ENCODE measurements at regions not wholly inside any gene's neighbourhood (a gene's known extent, or its start where the extent isn't known, plus 50 kb on each side); places are given as distances from the start of the nearest gene placed in this dataset.

- TF ChIP-seq TEAD4 (IDR thresholded peaks at IDR 0.05) (no peak), RAD21 (IDR thresholded peaks at IDR 0.05; ENCODE audit: low read depth) (no peak), NFIC (IDR thresholded peaks at IDR 0.05) (no peak), CEBPB (IDR thresholded peaks at IDR 0.05) (no peak), EGR1 (IDR thresholded peaks at IDR 0.05) (no peak), TAF1 (IDR thresholded peaks at IDR 0.05; ENCODE audit: low read depth) (no peak)
- TF ChIP-seq, protein P1, sequence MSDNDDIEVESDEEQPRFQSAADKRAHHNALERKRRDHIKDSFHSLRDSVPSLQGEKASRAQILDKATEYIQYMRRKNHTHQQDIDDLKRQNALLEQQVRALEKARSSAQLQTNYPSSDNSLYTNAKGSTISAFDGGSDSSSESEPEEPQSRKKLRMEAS (IDR thresholded peaks at IDR 0.05): no peak
- TF ChIP-seq, protein P2, sequence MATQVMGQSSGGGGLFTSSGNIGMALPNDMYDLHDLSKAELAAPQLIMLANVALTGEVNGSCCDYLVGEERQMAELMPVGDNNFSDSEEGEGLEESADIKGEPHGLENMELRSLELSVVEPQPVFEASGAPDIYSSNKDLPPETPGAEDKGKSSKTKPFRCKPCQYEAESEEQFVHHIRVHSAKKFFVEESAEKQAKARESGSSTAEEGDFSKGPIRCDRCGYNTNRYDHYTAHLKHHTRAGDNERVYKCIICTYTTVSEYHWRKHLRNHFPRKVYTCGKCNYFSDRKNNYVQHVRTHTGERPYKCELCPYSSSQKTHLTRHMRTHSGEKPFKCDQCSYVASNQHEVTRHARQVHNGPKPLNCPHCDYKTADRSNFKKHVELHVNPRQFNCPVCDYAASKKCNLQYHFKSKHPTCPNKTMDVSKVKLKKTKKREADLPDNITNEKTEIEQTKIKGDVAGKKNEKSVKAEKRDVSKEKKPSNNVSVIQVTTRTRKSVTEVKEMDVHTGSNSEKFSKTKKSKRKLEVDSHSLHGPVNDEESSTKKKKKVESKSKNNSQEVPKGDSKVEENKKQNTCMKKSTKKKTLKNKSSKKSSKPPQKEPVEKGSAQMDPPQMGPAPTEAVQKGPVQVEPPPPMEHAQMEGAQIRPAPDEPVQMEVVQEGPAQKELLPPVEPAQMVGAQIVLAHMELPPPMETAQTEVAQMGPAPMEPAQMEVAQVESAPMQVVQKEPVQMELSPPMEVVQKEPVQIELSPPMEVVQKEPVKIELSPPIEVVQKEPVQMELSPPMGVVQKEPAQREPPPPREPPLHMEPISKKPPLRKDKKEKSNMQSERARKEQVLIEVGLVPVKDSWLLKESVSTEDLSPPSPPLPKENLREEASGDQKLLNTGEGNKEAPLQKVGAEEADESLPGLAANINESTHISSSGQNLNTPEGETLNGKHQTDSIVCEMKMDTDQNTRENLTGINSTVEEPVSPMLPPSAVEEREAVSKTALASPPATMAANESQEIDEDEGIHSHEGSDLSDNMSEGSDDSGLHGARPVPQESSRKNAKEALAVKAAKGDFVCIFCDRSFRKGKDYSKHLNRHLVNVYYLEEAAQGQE (IDR thresholded peaks at IDR 0.05; ENCODE audit: low read depth): no peak
These were observed 616.3 kb downstream of the PLA2G4A start for GRCh38 chr1:187445066-187445465.
